Astrocyte of the spinal cord (primary cell): ENCODE measurements at regions not wholly inside any gene's neighbourhood (a gene's known extent, or its start where the extent isn't known, plus 50 kb on each side); places are given as distances from the start of the nearest gene placed in this dataset.

ENCODE experiments used
- DNase-seq: peaks from one replicate; pipeline ENCODE4 v3.0.0; 2011; ENCODE audit warnings: low read depth, low spot score
- H3K4me3 ChIP-seq: 2 replicates; pipeline ENCODE4 v1.5.1; 2011; ENCODE audit warnings: low read depth, mild to moderate bottlenecking, low read length, moderate library complexity
- in situ Hi-C: cut with HindIII; loops from 2 replicates; pipeline ENCODE4 v1.10.0; 2017; ENCODE audit warnings: low sequenced_read_pairs
- TF ChIP-seq, protein P1 (sequence below): IDR thresholded peaks from 2 replicates; pipeline ENCODE4 v1.5.1; 2012; ENCODE audit warnings: low read depth, mild to moderate bottlenecking, low read length, inconsistent platforms

DNA sequence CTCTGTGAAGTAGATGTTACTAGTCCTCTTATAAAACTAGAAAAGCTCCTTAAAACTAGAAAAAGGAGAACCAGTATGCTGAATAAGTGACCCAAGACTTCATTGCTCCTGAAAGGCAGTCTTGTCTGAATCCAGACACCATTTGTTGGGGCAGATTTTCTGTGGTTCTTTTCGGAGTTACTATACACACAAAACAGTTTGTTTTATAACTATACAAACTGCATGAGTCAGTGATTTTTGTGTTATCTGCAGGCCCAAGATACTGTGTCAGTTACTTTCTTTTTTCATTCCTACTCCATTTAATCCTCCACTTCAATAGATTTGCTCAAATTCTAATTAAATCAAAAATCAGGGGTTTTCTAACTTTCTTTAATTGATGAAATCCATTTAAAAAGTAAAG, 244.6 kb downstream of the ARPP21 start:
- H3K4me3 ChIP-seq: no peak overlapping the region
- TF ChIP-seq, protein P1, sequence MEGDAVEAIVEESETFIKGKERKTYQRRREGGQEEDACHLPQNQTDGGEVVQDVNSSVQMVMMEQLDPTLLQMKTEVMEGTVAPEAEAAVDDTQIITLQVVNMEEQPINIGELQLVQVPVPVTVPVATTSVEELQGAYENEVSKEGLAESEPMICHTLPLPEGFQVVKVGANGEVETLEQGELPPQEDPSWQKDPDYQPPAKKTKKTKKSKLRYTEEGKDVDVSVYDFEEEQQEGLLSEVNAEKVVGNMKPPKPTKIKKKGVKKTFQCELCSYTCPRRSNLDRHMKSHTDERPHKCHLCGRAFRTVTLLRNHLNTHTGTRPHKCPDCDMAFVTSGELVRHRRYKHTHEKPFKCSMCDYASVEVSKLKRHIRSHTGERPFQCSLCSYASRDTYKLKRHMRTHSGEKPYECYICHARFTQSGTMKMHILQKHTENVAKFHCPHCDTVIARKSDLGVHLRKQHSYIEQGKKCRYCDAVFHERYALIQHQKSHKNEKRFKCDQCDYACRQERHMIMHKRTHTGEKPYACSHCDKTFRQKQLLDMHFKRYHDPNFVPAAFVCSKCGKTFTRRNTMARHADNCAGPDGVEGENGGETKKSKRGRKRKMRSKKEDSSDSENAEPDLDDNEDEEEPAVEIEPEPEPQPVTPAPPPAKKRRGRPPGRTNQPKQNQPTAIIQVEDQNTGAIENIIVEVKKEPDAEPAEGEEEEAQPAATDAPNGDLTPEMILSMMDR: no peak
- in situ Hi-C loops: no loop called here
- no peak for DNase-seq

DNA sequence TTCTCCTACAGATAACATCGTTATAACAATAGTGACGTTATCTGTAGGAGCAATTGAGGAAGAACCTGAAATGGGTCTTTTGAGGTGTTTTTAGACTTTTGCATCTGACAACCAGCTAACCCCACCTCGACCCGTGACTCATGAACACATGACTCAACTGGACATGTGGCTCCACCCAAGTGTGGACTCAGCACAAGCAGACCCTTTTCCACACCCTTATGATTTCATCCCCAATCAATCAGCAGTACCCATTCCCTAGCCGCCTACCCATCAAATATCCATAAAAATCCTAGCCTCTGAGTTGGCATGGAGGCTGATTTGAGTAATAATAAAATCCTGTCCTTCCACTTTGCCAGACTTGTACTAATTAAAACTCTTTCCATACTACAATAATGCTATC, 255.4 kb downstream of the ARPP21 start:
- H3K4me3 ChIP-seq: no peak overlapping the region
- DNase-seq: no peak
- TF ChIP-seq, protein P1: no peak
- in situ Hi-C loops: no loop called here

DNA sequence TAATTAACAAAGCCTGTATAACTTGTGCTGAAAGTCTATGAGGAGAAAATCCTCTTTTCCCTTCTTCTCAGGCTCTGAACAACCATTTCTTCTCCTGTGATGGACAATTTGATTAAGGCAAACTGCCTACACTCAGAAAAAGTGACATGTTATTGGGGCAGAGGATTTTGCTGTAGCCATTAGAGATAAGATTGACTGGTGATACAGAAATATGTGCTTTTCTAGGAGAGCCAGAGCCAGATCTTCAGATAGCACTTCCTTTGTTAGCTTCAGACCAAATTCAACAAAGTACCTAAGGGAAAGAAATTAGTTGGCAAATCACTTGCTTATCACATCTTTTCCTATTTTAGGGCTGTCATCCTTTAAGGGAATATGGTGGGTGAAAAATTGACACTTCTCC, 259.9 kb downstream of the ARPP21 start:
- in situ Hi-C loops: no loop called here
- H3K4me3 ChIP-seq: no peak overlapping the region
- TF ChIP-seq, protein P1: no peak
- DNase-seq: no peak

DNA sequence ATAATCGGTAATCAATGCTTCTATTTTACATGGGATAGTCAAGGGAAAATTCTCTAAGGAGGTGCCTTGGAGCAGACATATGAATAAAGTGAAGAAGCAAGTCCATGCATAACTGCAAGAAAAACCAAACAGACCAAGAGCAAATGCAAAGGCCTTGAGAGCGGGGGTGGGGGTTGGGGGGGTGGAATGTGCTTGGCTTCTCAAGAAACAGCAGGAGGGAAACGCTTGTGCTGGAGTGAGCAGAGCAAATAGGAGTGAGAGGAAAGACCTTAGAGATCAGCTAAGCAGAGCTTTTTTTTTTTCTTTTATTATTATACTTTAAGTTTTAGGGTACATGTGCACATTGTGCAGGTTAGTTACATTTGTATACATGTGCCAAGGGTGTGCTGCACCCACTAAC, 260.8 kb downstream of the ARPP21 start:
- no peak for DNase-seq
- H3K4me3 ChIP-seq: no peak overlapping the region
- in situ Hi-C loops: no loop called here
- TF ChIP-seq, protein P1: no peak

DNA sequence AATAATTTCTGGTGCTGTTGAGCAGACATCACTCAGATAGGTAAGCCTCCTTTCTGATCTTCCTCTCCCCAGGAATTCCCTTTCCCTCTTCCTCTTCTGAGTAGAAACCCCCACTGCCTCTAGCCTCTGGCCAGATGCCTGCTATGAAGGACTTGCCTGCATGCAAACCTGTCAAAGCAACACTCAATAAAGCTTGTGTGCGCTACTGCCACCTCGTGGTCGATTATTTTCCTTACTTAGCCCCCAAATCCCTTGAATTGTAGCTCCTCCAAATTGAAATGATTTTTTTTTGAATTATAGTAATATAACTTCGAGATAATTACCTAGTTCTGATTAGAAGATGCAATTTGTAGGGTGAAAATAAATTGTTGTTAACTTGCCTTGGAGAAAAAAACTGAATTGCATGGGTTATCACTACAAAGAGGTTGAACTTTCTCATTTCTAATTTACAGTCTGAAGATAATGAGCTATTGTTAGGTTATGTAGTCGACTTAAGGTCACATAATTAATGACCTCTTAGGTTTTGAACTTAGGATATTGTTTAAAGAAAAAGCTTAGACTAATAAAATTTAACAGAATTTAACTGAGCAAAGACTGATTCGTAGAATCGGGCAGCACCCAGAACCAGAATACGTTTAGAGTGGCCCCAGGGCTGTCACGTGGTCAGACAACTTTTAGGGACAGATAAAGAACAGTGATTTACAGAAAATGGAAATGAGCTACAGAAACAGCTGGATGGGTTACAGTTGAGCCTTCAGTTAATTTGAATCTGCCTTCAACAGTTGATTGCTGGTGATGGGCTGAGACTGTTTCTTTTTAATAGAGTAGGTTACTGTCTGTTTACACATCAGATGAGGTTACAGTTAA, 269.3 kb downstream of the ARPP21 start:
- in situ Hi-C loops: no loop called here
- no peak overlapping the region for H3K4me3 ChIP-seq
- peak; percentile 84 for DNase-seq
- TF ChIP-seq, protein P1: peak; percentile 79

DNA sequence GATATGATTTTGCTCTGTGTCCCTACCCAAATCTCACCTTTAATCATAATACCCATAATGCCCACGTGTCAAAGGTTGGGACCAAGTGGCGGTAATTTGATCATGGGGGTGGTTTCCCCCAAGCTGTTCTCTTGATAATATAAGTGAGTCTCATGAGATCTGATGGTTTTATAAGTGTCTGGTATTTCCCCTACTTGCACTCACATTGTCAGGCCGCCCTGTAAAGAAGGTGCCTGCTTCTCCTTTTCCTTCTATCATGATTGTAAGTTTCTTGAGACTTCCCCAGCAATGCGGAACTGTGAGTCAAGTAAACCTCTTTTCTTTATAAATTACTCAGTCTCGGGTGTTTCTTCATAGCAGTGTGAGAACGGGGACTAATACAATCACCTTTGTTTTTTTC, 279.8 kb downstream of the ARPP21 start:
- in situ Hi-C loops: no loop called here
- TF ChIP-seq, protein P1: no peak

DNA sequence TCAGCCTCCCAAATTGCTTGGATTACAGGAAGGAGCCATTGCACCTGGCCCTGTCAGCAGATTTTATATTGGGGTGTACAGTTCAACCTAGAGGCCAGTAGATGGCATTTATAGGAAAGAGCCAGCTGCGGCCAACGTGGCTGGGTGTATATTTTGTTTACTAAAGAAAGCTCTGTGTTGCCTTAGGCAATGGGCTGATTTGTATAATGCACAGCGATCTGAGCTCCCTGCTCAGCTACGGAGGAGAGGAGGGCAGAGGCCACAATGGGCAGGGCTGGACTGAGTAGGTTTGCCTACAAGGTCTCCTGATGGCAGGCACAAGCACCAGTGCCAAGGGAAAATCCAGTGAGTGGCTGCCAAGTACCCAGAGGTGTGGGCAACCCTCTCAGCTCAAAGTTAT, 282.4 kb downstream of the ARPP21 start:
- H3K4me3 ChIP-seq: no peak overlapping the region
- DNase-seq: no peak
- in situ Hi-C loops: no loop called here
- TF ChIP-seq, protein P1: no peak

More for the DNA sequence above, 279.8 kb downstream of the ARPP21 start:
- no peak overlapping the region for H3K4me3 ChIP-seq
- DNase-seq: no peak
